ENCODE measurements at regions not wholly inside any gene's neighbourhood (a gene's known extent, or its start where the extent isn't known, plus 50 kb on each side); places are given as distances from the start of the nearest gene placed in this dataset.

DNA sequence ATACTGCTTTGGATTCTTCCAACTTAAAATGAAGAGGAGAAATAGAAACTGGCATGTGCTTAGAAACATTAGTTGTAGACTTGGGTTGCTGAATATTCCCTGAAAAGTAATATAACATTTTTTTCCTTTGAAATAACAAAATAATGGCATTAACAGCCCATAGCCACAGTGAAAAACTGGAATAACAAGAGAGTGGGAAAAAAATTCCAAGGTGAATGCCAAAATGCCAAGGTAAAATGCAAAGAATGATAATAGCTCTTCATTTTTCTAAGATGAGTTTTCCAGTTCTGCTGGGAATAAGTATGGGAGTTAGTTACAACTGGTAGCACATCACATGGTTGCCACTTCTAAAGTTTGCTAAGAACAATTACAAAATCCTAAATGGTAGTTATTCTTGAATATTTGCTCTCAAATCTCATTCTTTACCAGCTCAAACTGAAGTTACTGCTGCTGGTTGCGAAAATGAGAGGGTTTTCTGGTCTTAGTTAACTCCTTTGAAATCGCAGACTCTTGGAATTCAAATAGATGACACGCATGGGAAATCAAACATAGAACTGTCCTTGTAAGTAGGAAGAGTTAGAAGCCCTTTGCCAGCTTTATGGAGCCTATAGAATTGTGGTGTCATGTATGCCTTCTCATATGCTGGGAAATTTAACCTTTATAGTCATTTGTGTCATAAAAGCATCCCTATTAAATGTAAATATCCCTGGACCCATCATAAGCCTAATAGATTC lies 165.0 kb upstream of the DCN start:
- no peak for TF ChIP-seq POLR2A (IDR thresholded peaks at IDR 0.05)
- TF ChIP-seq, protein P1, sequence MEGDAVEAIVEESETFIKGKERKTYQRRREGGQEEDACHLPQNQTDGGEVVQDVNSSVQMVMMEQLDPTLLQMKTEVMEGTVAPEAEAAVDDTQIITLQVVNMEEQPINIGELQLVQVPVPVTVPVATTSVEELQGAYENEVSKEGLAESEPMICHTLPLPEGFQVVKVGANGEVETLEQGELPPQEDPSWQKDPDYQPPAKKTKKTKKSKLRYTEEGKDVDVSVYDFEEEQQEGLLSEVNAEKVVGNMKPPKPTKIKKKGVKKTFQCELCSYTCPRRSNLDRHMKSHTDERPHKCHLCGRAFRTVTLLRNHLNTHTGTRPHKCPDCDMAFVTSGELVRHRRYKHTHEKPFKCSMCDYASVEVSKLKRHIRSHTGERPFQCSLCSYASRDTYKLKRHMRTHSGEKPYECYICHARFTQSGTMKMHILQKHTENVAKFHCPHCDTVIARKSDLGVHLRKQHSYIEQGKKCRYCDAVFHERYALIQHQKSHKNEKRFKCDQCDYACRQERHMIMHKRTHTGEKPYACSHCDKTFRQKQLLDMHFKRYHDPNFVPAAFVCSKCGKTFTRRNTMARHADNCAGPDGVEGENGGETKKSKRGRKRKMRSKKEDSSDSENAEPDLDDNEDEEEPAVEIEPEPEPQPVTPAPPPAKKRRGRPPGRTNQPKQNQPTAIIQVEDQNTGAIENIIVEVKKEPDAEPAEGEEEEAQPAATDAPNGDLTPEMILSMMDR (IDR thresholded peaks at IDR 0.05), result no peak

Data from heart left ventricle (tissue), 13 donors.